Tibial nerve (tissue), 4 donors: ENCODE measurements at regions not wholly inside any gene's neighbourhood (a gene's known extent, or its start where the extent isn't known, plus 50 kb on each side); places are given as distances from the start of the nearest gene placed in this dataset.

ENCODE experiments used
- DNase-seq, 2 donors: peaks; one replicate each; pipeline ENCODE4 v3.0.0-alpha.2; 2019; ENCODE audit warnings: low spot score in 2 of 2
- H3K27ac ChIP-seq, 4 donors: fragments of 200-600 bp; sonication (generic) in 3 of 4; one replicate each; pipeline ENCODE4 v1.5.1; 2017 to 2019; ENCODE audit warnings: mild to moderate bottlenecking in 1 of 4
- H3K27me3 ChIP-seq, 2 donors: fragments of 200-600 bp; sonication (generic) in 1 of 2; one replicate each; pipeline versions ENCODE4 v1.5.1 to v1.6.0; 2017 to 2019
- H3K36me3 ChIP-seq, 3 donors: fragments of 200-600 bp; sonication (generic); one replicate each; pipeline ENCODE4 v1.5.1; 2018 to 2019
- H3K4me1 ChIP-seq, 4 donors: fragments of 200-600 bp; sonication (generic) in 3 of 4; one replicate each; pipeline ENCODE4 v1.5.1; 2017 to 2019
- H3K4me3 ChIP-seq, 4 donors: fragments of 200-600 bp; sonication (generic) in 3 of 4; one replicate each; pipeline ENCODE4 v1.5.1; 2017 to 2019; ENCODE audit warnings: mild to moderate bottlenecking in 1 of 4, moderate library complexity in 1 of 4
- H3K9me3 ChIP-seq, 4 donors: fragments of 200-600 bp; sonication (generic) in 3 of 4; one replicate each; pipeline ENCODE4 v1.5.1; 2017 to 2019
- CTCF ChIP-seq, 5 experiments: fragments of 200-600 bp in 3 of 5; fragments of 450-650 bp in 2 of 5; sonication (generic) in 3 of 5; IDR thresholded peaks; one replicate each; pipeline ENCODE4 v1.5.1; 2016 to 2019; ENCODE audit warnings: antibody characterized with exemption in 5 of 5, mild to moderate bottlenecking in 3 of 5, moderate library complexity in 2 of 5
- EP300 ChIP-seq, 2 donors: sonication (generic); formaldehyde crosslinking; IDR thresholded peaks; one replicate each; pipeline ENCODE4 v1.6.1; 2017; ENCODE audit warnings: antibody characterized with exemption in 2 of 2, mild to moderate bottlenecking in 1 of 2
- POLR2A ChIP-seq, 2 donors: fragments of 450-650 bp; IDR thresholded peaks; one replicate each; pipeline ENCODE4 v1.6.1; 2017; ENCODE audit warnings: antibody characterized with exemption in 2 of 2, mild to moderate bottlenecking in 2 of 2, moderate library complexity in 2 of 2
- WGBS, 2 donors: methylation state at CpG; one replicate each; pipeline ENCODE4 v1.1.5; 2018; 5-methylcytosine and 5-hydroxymethylcytosine counted together

- 82 to 84% methylated on average over 3 of the region's 3 CpGs for WGBS, 2 donors
These were observed 269.0 kb upstream of the TBC1D5 start for GRCh38 chr3:18011387-18011786.

GRCh38 chr3:18010001-18010400 is 267.6 kb upstream of the TBC1D5 start:
- H3K36me3 ChIP-seq: no peaks in the 10 kb centered on the region
- no peak overlapping the region for H3K4me3 ChIP-seq
- H3K4me1 ChIP-seq: no peaks in the 10 kb centered on the region
- H3K27me3 ChIP-seq: no peaks in the 10 kb centered on the region
- TF ChIP-seq CTCF (IDR thresholded peaks at IDR 0.05) (no peak), POLR2A (IDR thresholded peaks at IDR 0.05) (no peak), EP300 (IDR thresholded peaks at IDR 0.05) (no peak)
- DNase-seq: no peak
- no peaks in the 10 kb centered on the region for H3K9me3 ChIP-seq
- no peak overlapping the region for H3K27ac ChIP-seq
- WGBS, 2 donors: 83 to 85% methylated on average over 4 of the region's 4 CpGs

More at GRCh38 chr3:18011387-18011786, 269.0 kb upstream of the TBC1D5 start:
- no peak overlapping the region for H3K4me3 ChIP-seq
- no peaks in the 10 kb centered on the region for H3K9me3 ChIP-seq
- DNase-seq: no peak
- no peak overlapping the region for H3K27ac ChIP-seq
- TF ChIP-seq CTCF (IDR thresholded peaks at IDR 0.05) (no peak), EP300 (IDR thresholded peaks at IDR 0.05) (no peak), POLR2A (IDR thresholded peaks at IDR 0.05) (no peak)
- H3K27me3 ChIP-seq: no peaks in the 10 kb centered on the region
- H3K36me3 ChIP-seq: no peaks in the 10 kb centered on the region
- H3K4me1 ChIP-seq: no peaks in the 10 kb centered on the region

- Histone ChIP-seq H3K4me1 (no peaks in the 10 kb centered on the region), H3K27ac (no peak overlapping the region), H3K27me3 (no peaks in the 10 kb centered on the region), H3K9me3 (no peaks in the 10 kb centered on the region), H3K36me3 (no peaks in the 10 kb centered on the region), H3K4me3 (no peak overlapping the region)
- no peak for DNase-seq
- 59 to 65% methylated on average over 5 of the region's 5 CpGs for WGBS, 2 donors
- TF ChIP-seq POLR2A (IDR thresholded peaks at IDR 0.05) (no peak), EP300 (IDR thresholded peaks at IDR 0.05) (no peak), CTCF (IDR thresholded peaks at IDR 0.05) (no peak)
These were observed 266.4 kb upstream of the TBC1D5 start for GRCh38 chr3:18008706-18009368.

- Histone ChIP-seq H3K4me1 (no peaks in the 10 kb centered on the region), H3K27ac (no peak overlapping the region), H3K36me3 (no peaks in the 10 kb centered on the region), H3K4me3 (no peak overlapping the region), H3K9me3 (no peaks in the 10 kb centered on the region), H3K27me3 (no peaks in the 10 kb centered on the region)
- WGBS, 2 donors: 78% methylated on average over 1 of the region's 1 CpG
- TF ChIP-seq EP300 (IDR thresholded peaks at IDR 0.05) (no peak), CTCF (IDR thresholded peaks at IDR 0.05) (no peak), POLR2A (IDR thresholded peaks at IDR 0.05) (no peak)
- DNase-seq: no peak
These were observed 265.5 kb upstream of the TBC1D5 start for GRCh38 chr3:18007980-18008379.

GRCh38 chr3:17995769-17996168 is 253.3 kb upstream of the TBC1D5 start:
- Histone ChIP-seq H3K27me3 (no peaks in the 10 kb centered on the region), H3K27ac (no peak overlapping the region), H3K4me1 (no peaks in the 10 kb centered on the region), H3K36me3 (no peaks in the 10 kb centered on the region), H3K9me3 (no peaks in the 10 kb centered on the region), H3K4me3 (no peak overlapping the region)
- TF ChIP-seq EP300 (IDR thresholded peaks at IDR 0.05): no peak
- TF ChIP-seq POLR2A (IDR thresholded peaks at IDR 0.05): no peak
- no peak for TF ChIP-seq CTCF (IDR thresholded peaks at IDR 0.05)
- DNase-seq: no peak
